NB4 (cell line): ENCODE measurements at regions not wholly inside any gene's neighbourhood (a gene's known extent, or its start where the extent isn't known, plus 50 kb on each side); places are given as distances from the start of the nearest gene placed in this dataset.

Experiments used
- DNase-seq: peaks from one replicate; pipeline ENCODE4 v3.0.0; 2010; ENCODE audit warnings: low read depth
- H3K4me3 ChIP-seq: one replicate; pipeline ENCODE4 v1.5.1; 2011; ENCODE audit warnings: mild to moderate bottlenecking, low read depth, low read length, moderate library complexity
- CTCF ChIP-seq: IDR thresholded peaks from one replicate; pipeline ENCODE4 v1.5.1; 2012; ENCODE audit warnings: low read depth, low read length
- MAX ChIP-seq: IDR thresholded peaks from 2 replicates; pipeline ENCODE4 v1.6.1; 2011; ENCODE audit warnings: low read depth, low read length
- MYC ChIP-seq: IDR thresholded peaks from 2 replicates; pipeline ENCODE4 v1.6.1; 2011; ENCODE audit warnings: low read depth, low read length
- POLR2A ChIP-seq: IDR thresholded peaks from 2 replicates; pipeline ENCODE4 v1.6.1; 2011; ENCODE audit warnings: mild to moderate bottlenecking; ENCODE audit not compliant: insufficient read length; ENCODE audit errors: extremely low read depth

- no peak for TF ChIP-seq MYC
- TF ChIP-seq MAX: no peak
- TF ChIP-seq POLR2A: no peak
- TF ChIP-seq CTCF: no peak
- no peak for DNase-seq
- H3K4me3 ChIP-seq: no peak overlapping the region
These were observed 106.5 kb downstream of the C12orf50 start for GRCh38 chr12:87922736-87923135.

- no peak for DNase-seq
These were observed 107.6 kb downstream of the C12orf50 start for GRCh38 chr12:87921621-87922020.

DNA sequence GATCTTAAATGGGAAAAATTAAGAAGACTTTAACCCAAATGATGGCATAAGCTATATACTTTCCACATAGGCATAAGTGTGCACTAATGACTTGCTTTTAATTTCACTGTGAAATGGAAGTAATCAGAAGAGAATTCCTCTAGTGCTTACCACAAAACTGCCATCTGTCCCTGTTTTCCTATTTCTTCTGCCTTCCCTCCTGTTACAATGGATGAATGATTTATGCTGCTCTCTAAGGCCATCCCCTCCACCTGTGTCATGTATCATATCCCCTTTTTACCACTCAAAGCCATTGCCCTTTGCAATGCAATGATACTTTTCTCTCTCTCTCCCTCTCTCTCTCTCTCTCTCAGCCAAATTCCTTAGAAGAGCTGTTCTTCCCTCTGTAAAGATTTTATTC is 109.1 kb downstream of the C12orf50 start:
- no peak for DNase-seq
- TF ChIP-seq POLR2A (no peak), CTCF (no peak), MAX (no peak), MYC (no peak)
- H3K4me3 ChIP-seq: no peak overlapping the region

More at GRCh38 chr12:87921621-87922020, 107.6 kb downstream of the C12orf50 start:
- no peak for TF ChIP-seq POLR2A
- TF ChIP-seq MYC: no peak
- H3K4me3 ChIP-seq: no peak overlapping the region

GRCh38 chr12:87901457-87901856 is 127.7 kb downstream of the C12orf50 start:
- no peak overlapping the region for H3K4me3 ChIP-seq
- no peak for DNase-seq
- TF ChIP-seq MAX (no peak), POLR2A (no peak), CTCF (no peak), MYC (no peak)

- TF ChIP-seq CTCF (no peak), POLR2A (no peak), MYC (no peak)
- no peak for DNase-seq
- H3K4me3 ChIP-seq: no peak overlapping the region
These were observed 131.5 kb downstream of the C12orf50 start for GRCh38 chr12:87897662-87898061.

GRCh38 chr12:87883806-87884205 is 145.4 kb downstream of the C12orf50 start:
- H3K4me3 ChIP-seq: no peak overlapping the region

More at GRCh38 chr12:87883806-87884205, 145.4 kb downstream of the C12orf50 start:
- TF ChIP-seq CTCF (no peak), POLR2A (no peak), MAX (no peak), MYC (no peak)
- DNase-seq: no peak
